Brain microvascular endothelial cell (primary cell): ENCODE measurements at regions not wholly inside any gene's neighbourhood (a gene's known extent, or its start where the extent isn't known, plus 50 kb on each side); places are given as distances from the start of the nearest gene placed in this dataset.

ENCODE experiments used
- DNase-seq: peaks from one replicate; pipeline ENCODE4 v3.0.0-alpha.2; 2020
- H3K27ac ChIP-seq: fragments of 250-450 bp; sonication (Bioruptor Pico); 2 replicates; pipeline ENCODE4 v1.5.1; 2020; ENCODE audit warnings: mild to moderate bottlenecking, moderate library complexity
- H3K27me3 ChIP-seq: fragments of 250-450 bp; sonication (Bioruptor Pico); replicated peaks from 2 replicates; pipeline ENCODE4 v1.5.1; 2020; ENCODE audit warnings: mild to moderate bottlenecking
- H3K36me3 ChIP-seq: fragments of 250-450 bp; sonication (Bioruptor Pico); replicated peaks from 2 replicates; pipeline ENCODE4 v1.5.1; 2020; ENCODE audit warnings: mild to moderate bottlenecking
- H3K4me3 ChIP-seq: 2 replicates; pipeline ENCODE4 v1.5.1; 2011; ENCODE audit warnings: low read depth, mild to moderate bottlenecking, control low read depth, low read length, moderate library complexity
- in situ Hi-C: cut with HindIII; loops from 2 replicates; pipeline ENCODE4 v1.10.0; 2017; ENCODE audit warnings: low sequenced_read_pairs, low pct_ligation_motif_present
- TF ChIP-seq, protein P1 (sequence below): IDR thresholded peaks from 2 replicates; pipeline ENCODE4 v1.5.1; 2011; ENCODE audit warnings: low read depth, mild to moderate bottlenecking, moderate library complexity, low read length, control low read depth, inconsistent platforms; ENCODE audit errors: missing control alignments

- in situ Hi-C loops: no loop called here
- TF ChIP-seq, protein P1, sequence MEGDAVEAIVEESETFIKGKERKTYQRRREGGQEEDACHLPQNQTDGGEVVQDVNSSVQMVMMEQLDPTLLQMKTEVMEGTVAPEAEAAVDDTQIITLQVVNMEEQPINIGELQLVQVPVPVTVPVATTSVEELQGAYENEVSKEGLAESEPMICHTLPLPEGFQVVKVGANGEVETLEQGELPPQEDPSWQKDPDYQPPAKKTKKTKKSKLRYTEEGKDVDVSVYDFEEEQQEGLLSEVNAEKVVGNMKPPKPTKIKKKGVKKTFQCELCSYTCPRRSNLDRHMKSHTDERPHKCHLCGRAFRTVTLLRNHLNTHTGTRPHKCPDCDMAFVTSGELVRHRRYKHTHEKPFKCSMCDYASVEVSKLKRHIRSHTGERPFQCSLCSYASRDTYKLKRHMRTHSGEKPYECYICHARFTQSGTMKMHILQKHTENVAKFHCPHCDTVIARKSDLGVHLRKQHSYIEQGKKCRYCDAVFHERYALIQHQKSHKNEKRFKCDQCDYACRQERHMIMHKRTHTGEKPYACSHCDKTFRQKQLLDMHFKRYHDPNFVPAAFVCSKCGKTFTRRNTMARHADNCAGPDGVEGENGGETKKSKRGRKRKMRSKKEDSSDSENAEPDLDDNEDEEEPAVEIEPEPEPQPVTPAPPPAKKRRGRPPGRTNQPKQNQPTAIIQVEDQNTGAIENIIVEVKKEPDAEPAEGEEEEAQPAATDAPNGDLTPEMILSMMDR: no peak
- DNase-seq: no peak
- H3K36me3 ChIP-seq: no peaks in the 10 kb centered on the region
- no peak overlapping the region for H3K27ac ChIP-seq
- no peak overlapping the region for H3K4me3 ChIP-seq
- no peaks in the 10 kb centered on the region for H3K27me3 ChIP-seq
These were observed 121.4 kb upstream of the RARB start for GRCh38 chr3:25306705-25307104.

DNA sequence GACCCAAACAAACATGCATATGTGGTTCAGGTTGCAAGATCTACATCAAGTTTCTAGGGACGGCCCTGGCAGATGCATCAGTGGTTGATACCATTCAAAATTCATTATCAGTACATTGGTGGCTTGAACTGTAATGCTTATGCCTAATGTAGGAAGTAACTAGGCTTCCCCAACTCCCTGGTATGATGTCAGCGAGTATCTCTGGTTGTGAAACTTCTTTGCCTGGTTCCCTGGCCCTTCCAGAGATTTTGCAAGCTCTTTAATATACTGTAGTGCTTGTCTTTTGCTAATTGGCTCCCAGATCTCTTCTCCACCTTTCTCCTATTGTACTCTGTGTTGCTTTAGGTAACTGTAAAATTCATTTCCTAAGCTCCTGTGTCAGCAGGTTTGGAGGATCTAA is 114.8 kb upstream of the RARB start:
- in situ Hi-C loops: no loop called here
- no peak for DNase-seq

DNA sequence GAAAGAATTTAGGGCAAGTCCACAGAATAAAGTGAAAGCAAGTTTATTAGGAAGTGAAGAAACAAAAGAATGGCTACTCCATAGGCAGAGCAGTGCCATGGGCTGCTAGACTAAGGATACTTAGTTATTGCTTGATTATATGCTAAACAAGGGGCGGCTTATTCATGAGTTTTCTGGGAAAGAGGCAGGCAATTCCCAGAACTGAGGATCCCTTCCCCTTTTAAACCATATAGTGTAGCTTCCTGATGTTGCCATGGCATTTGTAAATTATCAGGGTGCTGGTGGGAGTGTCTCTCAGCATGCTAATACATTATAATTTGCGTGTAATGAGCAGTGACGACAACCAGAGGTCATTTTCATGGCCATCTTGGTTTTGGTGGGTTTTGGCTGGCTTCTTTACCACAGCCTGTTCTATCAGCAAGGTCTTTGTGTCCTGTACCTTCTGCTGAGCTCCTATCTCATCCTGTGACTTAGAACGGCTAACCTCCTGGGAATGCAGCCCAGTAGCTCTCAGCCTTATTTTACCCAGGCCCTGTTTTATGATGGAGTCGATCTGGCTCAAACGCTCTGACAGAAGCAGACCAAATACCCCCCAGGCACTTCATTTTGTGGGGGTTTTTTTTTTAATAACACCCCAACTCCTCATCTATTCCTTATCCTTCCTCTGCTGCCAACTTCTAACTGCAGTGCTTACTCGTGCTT is 103.0 kb upstream of the RARB start:
- DNase-seq: no peak
- in situ Hi-C loops: no loop called here

More for the DNA sequence above, 114.8 kb upstream of the RARB start:
- Histone ChIP-seq H3K27me3 (no peaks in the 10 kb centered on the region), H3K36me3 (no peaks in the 10 kb centered on the region), H3K27ac (no peak overlapping the region), H3K4me3 (no peak overlapping the region)
- TF ChIP-seq, protein P1: no peak

DNA sequence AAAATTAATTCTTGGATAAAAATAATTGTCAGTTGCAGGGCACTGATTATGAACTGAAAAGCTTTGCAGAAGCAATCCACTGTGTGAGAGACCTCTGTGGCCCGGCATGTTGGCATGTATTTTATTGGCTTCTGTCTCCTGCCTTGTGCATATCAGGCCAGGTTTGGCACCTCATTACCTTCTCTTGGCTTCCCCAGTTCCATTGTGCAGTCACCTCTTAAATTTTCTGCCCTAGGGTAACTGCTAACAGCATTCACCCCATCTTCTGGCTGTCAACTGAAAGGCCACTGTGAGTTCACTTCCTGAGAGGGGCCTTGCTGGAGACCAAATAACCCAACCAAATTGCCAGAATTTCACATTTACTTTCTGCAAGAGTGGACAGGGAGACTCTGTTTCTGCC is 92.7 kb upstream of the RARB start:
- H3K27me3 ChIP-seq: no peaks in the 10 kb centered on the region
- in situ Hi-C loops: no loop called here
- TF ChIP-seq, protein P1: no peak
- no peak for DNase-seq
- H3K36me3 ChIP-seq: no peaks in the 10 kb centered on the region
- H3K4me3 ChIP-seq: no peak overlapping the region
- no peak overlapping the region for H3K27ac ChIP-seq

More for the DNA sequence above, 103.0 kb upstream of the RARB start:
- TF ChIP-seq, protein P1: no peak
- Histone ChIP-seq H3K4me3 (no peak overlapping the region), H3K27ac (no peak overlapping the region), H3K36me3 (no peaks in the 10 kb centered on the region), H3K27me3 (no peaks in the 10 kb centered on the region)

DNA sequence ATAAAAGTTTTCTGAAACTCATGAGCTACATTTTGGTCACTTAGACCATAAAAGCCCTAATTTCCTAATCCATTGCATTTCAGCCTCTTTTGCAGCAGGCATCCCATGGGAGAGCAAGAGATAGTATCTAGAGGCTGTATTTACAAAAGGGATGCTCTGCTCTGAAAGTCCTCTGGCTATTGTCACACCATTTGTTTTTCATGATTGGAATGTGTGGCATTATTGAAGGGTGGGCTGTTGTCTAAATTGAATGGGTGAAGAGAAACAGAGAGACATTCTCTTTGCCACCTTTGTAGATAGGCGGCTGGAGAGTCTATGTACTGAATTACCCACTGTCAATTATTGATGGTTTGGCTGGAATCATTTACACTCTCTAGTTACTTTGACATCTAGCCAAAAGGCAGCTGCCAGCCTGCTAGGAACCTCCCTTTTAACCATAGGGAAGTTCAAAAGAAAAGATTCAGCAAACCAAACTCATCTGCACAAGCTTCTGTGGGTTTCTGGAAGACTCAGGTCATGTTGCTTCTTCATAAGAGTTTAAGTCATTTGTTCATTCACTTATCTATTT is 89.8 kb upstream of the RARB start:
- no peaks in the 10 kb centered on the region for H3K27me3 ChIP-seq
- in situ Hi-C loops: no loop called here
- H3K27ac ChIP-seq: no peak overlapping the region
- no peak overlapping the region for H3K4me3 ChIP-seq
- no peaks in the 10 kb centered on the region for H3K36me3 ChIP-seq
- DNase-seq: no peak
- TF ChIP-seq, protein P1: no peak
